HL-60 (cell line): ENCODE measurements at regions not wholly inside any gene's neighbourhood (a gene's known extent, or its start where the extent isn't known, plus 50 kb on each side); places are given as distances from the start of the nearest gene placed in this dataset.

Experiments used
- DNase-seq, 2 experiments: peaks; one replicate each; pipeline ENCODE4 v3.0.0-alpha.2; 2010 to 2020; ENCODE audit warnings: low read depth in 1 of 2, low spot score in 1 of 2
- H3K27ac ChIP-seq: fragments of 250-450 bp; sonication (Bioruptor Pico); replicated peaks from 2 replicates; pipeline ENCODE4 v1.5.1; 2020; ENCODE audit warnings: mild to moderate bottlenecking, moderate library complexity
- H3K27me3 ChIP-seq: fragments of 250-450 bp; sonication (Bioruptor Pico); 2 replicates; pipeline ENCODE4 v1.5.1; 2021; ENCODE audit warnings: mild to moderate bottlenecking, moderate library complexity; ENCODE audit not compliant: insufficient read depth, poor library complexity, severe bottlenecking
- H3K4me3 ChIP-seq: replicated peaks from 2 replicates; pipeline ENCODE4 v1.5.1; 2011; ENCODE audit warnings: mild to moderate bottlenecking, control low read depth, low read length; ENCODE audit not compliant: insufficient read depth
- CTCF ChIP-seq: IDR thresholded peaks from one replicate; pipeline ENCODE4 v1.5.1; 2011; ENCODE audit warnings: low read length, control low read depth, inconsistent platforms; ENCODE audit not compliant: insufficient read depth
- GABPA ChIP-seq: IDR thresholded peaks from 2 replicates; pipeline ENCODE4 v1.6.1; 2012; ENCODE audit warnings: low read depth
- POLR2AphosphoS5 ChIP-seq: IDR thresholded peaks from 2 replicates; pipeline ENCODE4 v1.6.1; 2012; ENCODE audit warnings: low read depth
- REST ChIP-seq: IDR thresholded peaks from 2 replicates; pipeline ENCODE4 v1.6.1; 2012; ENCODE audit warnings: low read depth; ENCODE audit not compliant: insufficient replicate concordance
- SPI1 ChIP-seq: IDR thresholded peaks from 2 replicates; pipeline ENCODE4 v1.6.1; 2012; ENCODE audit warnings: low read depth, mild to moderate bottlenecking, borderline replicate concordance

GRCh38 chr7:52320610-52321009, 714.8 kb upstream of the POM121L12 start:
- H3K27me3 ChIP-seq, result no peaks in the 10 kb centered on the region
- no peak overlapping the region for H3K4me3 ChIP-seq
- DNase-seq, result no peak
- H3K27ac ChIP-seq, result no peak overlapping the region
- no peak for TF ChIP-seq GABPA
- no peak for TF ChIP-seq REST
- no peak for TF ChIP-seq POLR2AphosphoS5
- no peak for TF ChIP-seq CTCF
- TF ChIP-seq SPI1, result no peak

GRCh38 chr7:52317921-52318320, 717.5 kb upstream of the POM121L12 start:
- Histone ChIP-seq H3K4me3 (no peak overlapping the region), H3K27ac (no peak overlapping the region), H3K27me3 (no peaks in the 10 kb centered on the region)
- TF ChIP-seq CTCF (no peak), POLR2AphosphoS5 (no peak), REST (no peak), GABPA (no peak)
- no peak for DNase-seq

- Histone ChIP-seq H3K4me3 (no peak overlapping the region), H3K27ac (no peak overlapping the region), H3K27me3 (no peaks in the 10 kb centered on the region)
- TF ChIP-seq CTCF, result no peak
- DNase-seq, result no peak
Observed at GRCh38 chr7:52311886-52312285, 723.5 kb upstream of the POM121L12 start.

GRCh38 chr7:52309631-52310030, 725.8 kb upstream of the POM121L12 start:
- TF ChIP-seq POLR2AphosphoS5 (no peak), CTCF (no peak), GABPA (no peak)
- no peak overlapping the region for H3K27ac ChIP-seq
- no peak overlapping the region for H3K4me3 ChIP-seq
- H3K27me3 ChIP-seq, result no peaks in the 10 kb centered on the region
- DNase-seq, result no peak
